H9 (cell line): ENCODE measurements at regions not wholly inside any gene's neighbourhood (a gene's known extent, or its start where the extent isn't known, plus 50 kb on each side); places are given as distances from the start of the nearest gene placed in this dataset.
"Not testable (repeated sequence)": the region's sequence is repeated elsewhere in the genome, so short reads cannot be mapped to it uniquely, and the experiment has no call there.

Source experiments
- DNase-seq: peaks from one replicate; pipeline ENCODE4 v3.0.0-alpha.2; 2017
- H2AFZ ChIP-seq: one replicate; pipeline ENCODE4 v1.6.1; 2013; ENCODE audit warnings: mild to moderate bottlenecking, low read length, control low read depth, moderate library complexity
- H2AK5ac ChIP-seq: 2 replicates; pipeline ENCODE4 v1.6.1; 2013; ENCODE audit warnings: low read length, control low read depth, mixed read lengths; ENCODE audit not compliant: insufficient read length
- H2BK120ac ChIP-seq: one replicate; pipeline ENCODE4 v1.6.1; 2013; ENCODE audit warnings: low read depth, mild to moderate bottlenecking, low read length, control low read depth, inconsistent platforms; ENCODE audit not compliant: poor library complexity, severe bottlenecking
- H2BK12ac ChIP-seq: 2 replicates; pipeline ENCODE4 v1.6.1; 2013; ENCODE audit warnings: low read length, control low read depth, mixed read lengths, low read depth; ENCODE audit not compliant: insufficient read length
- H2BK15ac ChIP-seq: 2 replicates; pipeline ENCODE4 v1.6.1; 2013; ENCODE audit warnings: low read depth, low read length, control low read depth
- H2BK20ac ChIP-seq: one replicate; pipeline ENCODE4 v1.6.1; 2013; ENCODE audit warnings: low read depth, mild to moderate bottlenecking, low read length, control low read depth, inconsistent platforms; ENCODE audit not compliant: poor library complexity, severe bottlenecking
- H2BK5ac ChIP-seq: 2 replicates; pipeline ENCODE4 v1.6.1; 2013; ENCODE audit warnings: low read length, control low read depth, mixed read lengths; ENCODE audit not compliant: insufficient read length
- H3K14ac ChIP-seq: 2 replicates; pipeline ENCODE4 v1.6.1; 2013; ENCODE audit warnings: low read length, control low read depth; ENCODE audit not compliant: insufficient read depth
- H3K18ac ChIP-seq: 2 replicates; pipeline ENCODE4 v1.6.1; 2013; ENCODE audit warnings: low read depth, mild to moderate bottlenecking, mixed read lengths, low read length, control low read depth; ENCODE audit not compliant: insufficient read length
- H3K23ac ChIP-seq: 2 replicates; pipeline ENCODE4 v1.6.1; 2013; ENCODE audit warnings: low read length, control low read depth, mixed read lengths, low read depth; ENCODE audit not compliant: insufficient read length
- H3K23me2 ChIP-seq: 2 replicates; pipeline ENCODE4 v1.6.1; 2013; ENCODE audit warnings: low read depth, mild to moderate bottlenecking, mixed read lengths, low read length, control low read depth; ENCODE audit not compliant: insufficient read length, poor library complexity, severe bottlenecking
- H3K27ac ChIP-seq: 2 replicates; pipeline ENCODE4 v1.5.1; 2013; ENCODE audit warnings: low read length, control low read depth, mixed read lengths, low read depth; ENCODE audit not compliant: insufficient read length
- H3K27me3 ChIP-seq: 2 replicates; pipeline ENCODE4 v1.6.1; 2013; ENCODE audit warnings: low read length, control low read depth, inconsistent platforms; ENCODE audit not compliant: insufficient read depth
- H3K4ac ChIP-seq: 2 replicates; pipeline ENCODE4 v1.6.1; 2013; ENCODE audit warnings: low read depth, mild to moderate bottlenecking, control low read depth, inconsistent platforms, low read length, moderate library complexity
- H3K4me1 ChIP-seq: 2 replicates; pipeline ENCODE4 v1.6.1; 2013; ENCODE audit warnings: low read length, control low read depth, inconsistent platforms; ENCODE audit not compliant: insufficient read depth
- H3K4me2 ChIP-seq: 2 replicates; pipeline ENCODE4 v1.6.1; 2013; ENCODE audit warnings: low read length, control low read depth, mixed read lengths; ENCODE audit not compliant: insufficient read length, insufficient read depth
- H3K56ac ChIP-seq: 2 replicates; pipeline ENCODE4 v1.6.1; 2013; ENCODE audit warnings: low read depth, mild to moderate bottlenecking, mixed read lengths, low read length, control low read depth; ENCODE audit not compliant: insufficient read length
- H3K79me1 ChIP-seq: 2 replicates; pipeline ENCODE4 v1.6.1; 2013; ENCODE audit warnings: low read depth, mild to moderate bottlenecking, moderate library complexity, low read length, control low read depth, inconsistent platforms; ENCODE audit not compliant: insufficient read depth, poor library complexity, severe bottlenecking
- H3K79me2 ChIP-seq: 2 replicates; pipeline ENCODE4 v1.6.1; 2013; ENCODE audit warnings: low read length, control low read depth, inconsistent platforms; ENCODE audit not compliant: insufficient read depth
- H3K9ac ChIP-seq: 2 replicates; pipeline ENCODE4 v1.6.1; 2013; ENCODE audit warnings: low read length, control low read depth, mixed read lengths; ENCODE audit not compliant: insufficient read length; ENCODE audit errors: extremely low read depth
- H3K9me3 ChIP-seq: one replicate; pipeline ENCODE4 v1.6.1; 2013; ENCODE audit warnings: low read depth, low read length, inconsistent platforms; ENCODE audit not compliant: control insufficient read depth
- H3T11ph ChIP-seq: one replicate; pipeline ENCODE4 v1.6.1; 2013; ENCODE audit warnings: mild to moderate bottlenecking, low read length, control low read depth, inconsistent platforms
- H4K20me1 ChIP-seq: one replicate; pipeline ENCODE4 v1.6.1; 2013; ENCODE audit not compliant: control insufficient read depth, insufficient read length, insufficient read depth
- H4K5ac ChIP-seq: 2 replicates; pipeline ENCODE4 v1.6.1; 2013; ENCODE audit warnings: low read depth, mild to moderate bottlenecking, mixed read lengths, low read length, control low read depth; ENCODE audit not compliant: insufficient read length
- H4K8ac ChIP-seq: replicated peaks from 2 replicates; pipeline ENCODE4 v1.6.1; 2013; ENCODE audit warnings: low read length, control low read depth, mixed read lengths, low read depth; ENCODE audit not compliant: insufficient read length
- H4K91ac ChIP-seq: 2 replicates; pipeline ENCODE4 v1.6.1; 2013; ENCODE audit warnings: low read depth, mild to moderate bottlenecking, moderate library complexity, mixed read lengths, low read length, control low read depth; ENCODE audit not compliant: insufficient read length
- H3K27ac Mint-ChIP-seq, 3 experiments: 2 replicates in 2 of 3; 3 replicates in 1 of 3; pipeline ENCODE4 v1.8.0; 2020 to 2021; ENCODE audit warnings: mixed read lengths in 3 of 3, mild to moderate bottlenecking in 1 of 3, moderate library complexity in 1 of 3
- H3K27me3 Mint-ChIP-seq: 2 replicates; pipeline ENCODE4 v1.8.0; 2021; ENCODE audit warnings: low read depth, mild to moderate bottlenecking, moderate library complexity, mixed read lengths
- H3K36me3 Mint-ChIP-seq, 3 experiments: 2 replicates in 2 of 3; 3 replicates in 1 of 3; pipeline ENCODE4 v1.8.0; 2020 to 2021; ENCODE audit warnings: low read depth in 3 of 3, mixed read lengths in 3 of 3; ENCODE audit not compliant: insufficient read depth in 1 of 3
- H3K4me1 Mint-ChIP-seq, 2 experiments: 2 replicates each; pipeline ENCODE4 v1.8.0; 2020; ENCODE audit warnings: mixed read lengths in 2 of 2
- H3K4me3 Mint-ChIP-seq, 2 experiments: 2 replicates in 1 of 2; 3 replicates in 1 of 2; pipeline ENCODE4 v1.8.0; 2020 to 2021; ENCODE audit warnings: mild to moderate bottlenecking in 2 of 2, mixed read lengths in 2 of 2, moderate library complexity in 1 of 2
- H3K9me3 Mint-ChIP-seq, 2 experiments: 2 replicates in 1 of 2; 3 replicates in 1 of 2; pipeline ENCODE4 v1.8.0; 2020; ENCODE audit warnings: mild to moderate bottlenecking in 2 of 2, mixed read lengths in 2 of 2, moderate library complexity in 1 of 2
- WGBS: extraction: QIAGEN DNeasy Blood & Tissue Kit; methylation state at CpG from one replicate; pipeline ENCODE4 v1.1.7; 2013; ENCODE audit warnings: missing lambda C conversion rate, low lambda C conversion rate, mixed read lengths; ENCODE audit not compliant: insufficient read length; ENCODE audit errors: extremely low coverage; 5-methylcytosine and 5-hydroxymethylcytosine counted together

GRCh38 chr1:224023122-224023521 is 90.8 kb upstream of the FBXO28 start:
- not testable (repeated sequence) for H3K18ac ChIP-seq, H4K20me1 ChIP-seq, H3K4me1 ChIP-seq, H4K91ac ChIP-seq, H2AK5ac ChIP-seq, H3K4ac ChIP-seq, H3K36me3 Mint-ChIP-seq, H3K23me2 ChIP-seq, H3K14ac ChIP-seq, H3T11ph ChIP-seq, H3K9ac ChIP-seq, H2AFZ ChIP-seq, H3K4me3 Mint-ChIP-seq, H2BK120ac ChIP-seq, H4K5ac ChIP-seq, H2BK12ac ChIP-seq, H2BK5ac ChIP-seq, H3K27me3 Mint-ChIP-seq, H3K27ac Mint-ChIP-seq, DNase-seq, H3K9me3 Mint-ChIP-seq, H3K4me1 Mint-ChIP-seq, H4K8ac ChIP-seq, H3K27me3 ChIP-seq, H3K23ac ChIP-seq, H3K27ac ChIP-seq, H3K4me2 ChIP-seq, H2BK15ac ChIP-seq, H2BK20ac ChIP-seq, H3K79me1 ChIP-seq, H3K79me2 ChIP-seq, H3K9me3 ChIP-seq, H3K56ac ChIP-seq
- no CpG with 5 or more reads among the region's 3 CpGs for WGBS

- H3K79me1 ChIP-seq, H3K14ac ChIP-seq, H3K4me1 Mint-ChIP-seq, H2BK20ac ChIP-seq, H2AK5ac ChIP-seq, H2BK12ac ChIP-seq, H3K9ac ChIP-seq, H3K27ac Mint-ChIP-seq, H3K4ac ChIP-seq, H3K4me2 ChIP-seq, H3K23ac ChIP-seq, H3K79me2 ChIP-seq, DNase-seq, H3K4me1 ChIP-seq, H2BK5ac ChIP-seq, H3K4me3 Mint-ChIP-seq, H3K36me3 Mint-ChIP-seq, H2AFZ ChIP-seq, H3K56ac ChIP-seq, H3K9me3 Mint-ChIP-seq, H3K23me2 ChIP-seq, H3K27me3 Mint-ChIP-seq, H3K27me3 ChIP-seq, H3K27ac ChIP-seq, H3K9me3 ChIP-seq, H4K5ac ChIP-seq, H2BK120ac ChIP-seq, H4K91ac ChIP-seq, H2BK15ac ChIP-seq, H4K20me1 ChIP-seq, H3T11ph ChIP-seq, H4K8ac ChIP-seq, H3K18ac ChIP-seq: not testable (repeated sequence)
- no CpG with 5 or more reads among the region's 7 CpGs for WGBS
Measured at GRCh38 chr1:224022249-224022970, 91.5 kb upstream of the FBXO28 start.
